H1 (cell line): ENCODE measurements at regions not wholly inside any gene's neighbourhood (a gene's known extent, or its start where the extent isn't known, plus 50 kb on each side); places are given as distances from the start of the nearest gene placed in this dataset.

Experiments used
- CTCF ChIA-PET: fragments of 300-600 bp; sonication (Branson Sonifier 250); formaldehyde crosslinking; loops from one replicate; lab custom pipeline; 2021; ENCODE audit not compliant: partially characterized antibody; lab: Charles Lee
- POLR2A ChIA-PET: fragments of 300-600 bp; sonication (Branson Sonifier 250); formaldehyde crosslinking; loops from one replicate; lab custom pipeline; 2021; ENCODE audit warnings: inconsistent platforms; ENCODE audit not compliant: partially characterized antibody; lab: Charles Lee
- DNase-seq, 2 experiments: peaks; one replicate each; pipeline versions ENCODE4 v3.0.0 to v3.0.0-alpha.2; 2010 to 2022; ENCODE audit warnings: low spot score in 2 of 2, low read depth in 1 of 2, mixed read lengths in 1 of 2
- FAIRE-seq: peaks from 2 replicates; lab custom pipeline; 2011; peaks lifted over from hg19 to GRCh38; lab: Jason Lieb, UNC
- H2AFZ ChIP-seq: 2 replicates; pipeline ENCODE4 v1.8.1; 2012; ENCODE audit warnings: low read length, inconsistent platforms
- H2AK5ac ChIP-seq: 2 replicates; pipeline ENCODE4 v1.6.1; 2013; ENCODE audit warnings: low read depth, low read length
- H2BK120ac ChIP-seq: replicated peaks from 2 replicates; pipeline ENCODE3; 2013; ENCODE audit warnings: low read depth, low read length, inconsistent platforms
- H2BK12ac ChIP-seq: 2 replicates; pipeline ENCODE4 v1.6.1; 2013; ENCODE audit warnings: low read depth, low read length
- H2BK15ac ChIP-seq: 2 replicates; pipeline ENCODE4 v1.6.1; 2013; ENCODE audit warnings: low read length
- H2BK20ac ChIP-seq: 2 replicates; pipeline ENCODE4 v1.6.1; 2013; ENCODE audit warnings: low read length
- H2BK5ac ChIP-seq: 2 replicates; pipeline ENCODE4 v1.6.1; 2013; ENCODE audit warnings: low read depth, low read length
- H3K14ac ChIP-seq: 2 replicates; pipeline ENCODE4 v1.6.1; 2013; ENCODE audit warnings: inconsistent platforms; ENCODE audit not compliant: insufficient read length
- H3K18ac ChIP-seq: 2 replicates; pipeline ENCODE4 v1.6.1; 2013; ENCODE audit warnings: low read length; ENCODE audit errors: extremely low read depth
- H3K23ac ChIP-seq: 2 replicates; pipeline ENCODE4 v1.6.1; 2013; ENCODE audit warnings: inconsistent platforms; ENCODE audit not compliant: insufficient read length
- H3K23me2 ChIP-seq: 2 replicates; pipeline ENCODE4 v1.6.1; 2013; ENCODE audit warnings: low read depth, low read length
- H3K27ac ChIP-seq: 2 replicates; pipeline ENCODE4 v1.6.1; 2011; ENCODE audit warnings: low read depth, low read length, inconsistent platforms
- H3K27me3 ChIP-seq, 4 experiments: replicated peaks in 1 of 4; 1 replicate in 1 of 4; 2 replicates in 3 of 4; pipeline versions ENCODE4 v1.6.1 to v1.8.1; 2011 to 2013; ENCODE audit warnings: low read length in 3 of 4, mild to moderate bottlenecking in 3 of 4, inconsistent platforms in 2 of 4, mixed read lengths in 2 of 4, moderate library complexity in 1 of 4; ENCODE audit not compliant: control insufficient read depth in 3 of 4, insufficient read depth in 3 of 4; ENCODE audit errors: extremely low read depth in 1 of 4
- H3K36me3 ChIP-seq, 4 experiments: 2 replicates each; pipeline versions ENCODE4 v1.6.1 to v1.8.1; 2011 to 2013; ENCODE audit warnings: mild to moderate bottlenecking in 4 of 4, low read length in 3 of 4, moderate library complexity in 2 of 4, control low read depth in 1 of 4, inconsistent platforms in 1 of 4; ENCODE audit not compliant: insufficient read depth in 4 of 4, control insufficient read depth in 2 of 4
- H3K4ac ChIP-seq: replicated peaks from 2 replicates; pipeline ENCODE3; 2013; ENCODE audit warnings: low read length, low read depth, mixed read lengths, inconsistent platforms; ENCODE audit not compliant: insufficient read length
- H3K4me1 ChIP-seq, 4 experiments: replicated peaks in 1 of 4; 1 replicate in 1 of 4; 2 replicates in 3 of 4; pipeline versions ENCODE4 v1.6.1 to v1.8.1; 2011 to 2013; ENCODE audit warnings: low read length in 3 of 4, inconsistent platforms in 2 of 4, mixed read lengths in 1 of 4; ENCODE audit not compliant: insufficient read depth in 4 of 4, control insufficient read depth in 3 of 4
- H3K4me2 ChIP-seq, 2 experiments: 2 replicates each; pipeline versions ENCODE4 v1.6.1 to v1.8.1; 2011 to 2013; ENCODE audit warnings: low read depth in 2 of 2, low read length in 2 of 2, control low read depth in 1 of 2, inconsistent platforms in 1 of 2, mild to moderate bottlenecking in 1 of 2; ENCODE audit not compliant: insufficient read depth in 1 of 2
- H3K4me3 ChIP-seq, 4 experiments: fragments of 200-600, 300-600 bp in 1 of 4; sonication (generic), shearing (Covaris generic), sonication (Bioruptor Twin) in 1 of 4; 2 replicates each; pipeline versions ENCODE4 v1.5.1 to v1.8.1; 2011 to 2016; ENCODE audit warnings: low read length in 4 of 4, low read depth in 3 of 4, control low read depth in 2 of 4, inconsistent platforms in 2 of 4, mild to moderate bottlenecking in 2 of 4, mixed read lengths in 1 of 4, moderate library complexity in 1 of 4; ENCODE audit not compliant: insufficient read depth in 2 of 4; ENCODE audit errors: extremely low read depth in 1 of 4
- H3K56ac ChIP-seq: replicated peaks from 2 replicates; pipeline ENCODE3; 2013; ENCODE audit warnings: low read depth, mild to moderate bottlenecking, mixed read lengths, low read length, inconsistent platforms; ENCODE audit not compliant: insufficient read length
- H3K79me1 ChIP-seq: 2 replicates; pipeline ENCODE4 v1.6.1; 2013; ENCODE audit warnings: low read depth, low read length, control low read depth
- H3K79me2 ChIP-seq, 2 experiments: 2 replicates each; pipeline versions ENCODE4 v1.6.1 to v1.8.1; 2012 to 2013; ENCODE audit warnings: low read length in 2 of 2, mild to moderate bottlenecking in 2 of 2, inconsistent platforms in 1 of 2; ENCODE audit not compliant: insufficient read depth in 2 of 2, control insufficient read depth in 1 of 2
- H3K9ac ChIP-seq, 4 experiments: replicated peaks in 1 of 4; 1 replicate in 1 of 4; 2 replicates in 3 of 4; pipeline versions ENCODE4 v1.6.1 to v1.8.1; 2011 to 2013; ENCODE audit warnings: low read depth in 3 of 4, low read length in 3 of 4, control low read depth in 2 of 4, mild to moderate bottlenecking in 2 of 4, moderate library complexity in 2 of 4, inconsistent platforms in 1 of 4; ENCODE audit errors: extremely low read depth in 1 of 4
- H3K9me3 ChIP-seq, 2 experiments: 2 replicates each; pipeline versions ENCODE4 v1.6.1 to v1.8.1; 2012 to 2013; ENCODE audit warnings: mild to moderate bottlenecking in 2 of 2, moderate library complexity in 2 of 2, control low read depth in 1 of 2, inconsistent platforms in 1 of 2, low read depth in 1 of 2, low read length in 1 of 2, mixed read lengths in 1 of 2; ENCODE audit not compliant: insufficient read depth in 2 of 2
- H4K20me1 ChIP-seq, 2 experiments: replicated peaks in 1 of 2; 2 replicates each; pipeline versions ENCODE3 to v1.8.1; 2011 to 2013; ENCODE audit warnings: inconsistent platforms in 2 of 2, low read length in 2 of 2, mild to moderate bottlenecking in 1 of 2; ENCODE audit not compliant: insufficient read depth in 2 of 2, control insufficient read depth in 1 of 2
- H4K5ac ChIP-seq: 2 replicates; pipeline ENCODE4 v1.6.1; 2013; ENCODE audit warnings: low read length, low read depth, mixed read lengths, inconsistent platforms; ENCODE audit not compliant: insufficient read length
- H4K8ac ChIP-seq: 2 replicates; pipeline ENCODE4 v1.8.0; 2013; ENCODE audit warnings: mild to moderate bottlenecking, moderate library complexity, low read length, inconsistent platforms; ENCODE audit not compliant: insufficient read depth; ENCODE audit errors: extremely low read depth
- H4K91ac ChIP-seq: replicated peaks from 2 replicates; pipeline ENCODE3; 2013; ENCODE audit warnings: low read length, mixed read lengths, inconsistent platforms; ENCODE audit not compliant: insufficient read length
- BACH1 ChIP-seq: IDR thresholded peaks from 2 replicates; pipeline ENCODE4 v1.6.1; 2012; ENCODE audit warnings: low read length, improper control_type of control experiment
- BRCA1 ChIP-seq: IDR thresholded peaks from 2 replicates; pipeline ENCODE4 v1.6.1; 2012; ENCODE audit warnings: low read depth, low read length, improper control_type of control experiment
- CHD1 ChIP-seq: IDR thresholded peaks from 2 replicates; pipeline ENCODE4 v1.6.1; 2012; ENCODE audit warnings: low read depth, low read length, improper control_type of control experiment
- GABPA ChIP-seq: IDR thresholded peaks from 2 replicates; pipeline ENCODE4 v1.6.1; 2011; ENCODE audit warnings: mild to moderate bottlenecking, low read length, moderate library complexity, borderline replicate concordance; ENCODE audit not compliant: insufficient read depth
- GTF2F1 ChIP-seq: IDR thresholded peaks from 2 replicates; pipeline ENCODE4 v1.6.1; 2012; ENCODE audit warnings: low read depth, low read length, improper control_type of control experiment, borderline replicate concordance
- HDAC6 ChIP-seq: IDR thresholded peaks from one replicate; pipeline ENCODE4 v1.7.1; 2012; ENCODE audit warnings: low read depth, mild to moderate bottlenecking, inconsistent platforms, low read length, moderate library complexity
- KDM4A ChIP-seq: IDR thresholded peaks from one replicate; pipeline ENCODE4 v1.7.1; 2012; ENCODE audit warnings: low read depth, mild to moderate bottlenecking, moderate library complexity, low read length, inconsistent platforms; ENCODE audit not compliant: severe bottlenecking
- MAFK ChIP-seq: IDR thresholded peaks from 2 replicates; pipeline ENCODE4 v1.6.1; 2012; ENCODE audit warnings: low read depth, mild to moderate bottlenecking, improper control_type of control experiment, low read length
- NANOG ChIP-seq: IDR thresholded peaks from 2 replicates; pipeline ENCODE4 v1.6.1; 2011; ENCODE audit warnings: low read length, low read depth, mild to moderate bottlenecking, inconsistent platforms; ENCODE audit not compliant: insufficient read depth, poor library complexity, severe bottlenecking
- SAP30 ChIP-seq: fragments of 300-600 bp; sonication (generic); IDR thresholded peaks from 2 replicates; pipeline ENCODE4 v1.7.1; 2012; ENCODE audit warnings: low read length, moderate library complexity, mild to moderate bottlenecking, inconsistent platforms; ENCODE audit not compliant: insufficient read depth, insufficient replicate concordance
- SP1 ChIP-seq: IDR thresholded peaks from 2 replicates; pipeline ENCODE4 v1.6.1; 2011; ENCODE audit warnings: low read depth, low read length
- WGBS, 2 experiments: shearing (Covaris generic) in 1 of 2; methylation state at CpG; one replicate each; pipeline versions ENCODE4 v1.1.6 to v1.1.7; 2013 to 2015; ENCODE audit warnings: low lambda C conversion rate in 2 of 2, mixed read lengths in 2 of 2, inconsistent platforms in 1 of 2, low coverage in 1 of 2, missing lambda C conversion rate in 1 of 2; ENCODE audit not compliant: insufficient replicate concordance in 2 of 2, insufficient coverage in 1 of 2, insufficient read length in 1 of 2; ENCODE audit errors: extremely low coverage in 1 of 2, missing lambda C conversion rate in 1 of 2; 5-methylcytosine and 5-hydroxymethylcytosine counted together

DNA sequence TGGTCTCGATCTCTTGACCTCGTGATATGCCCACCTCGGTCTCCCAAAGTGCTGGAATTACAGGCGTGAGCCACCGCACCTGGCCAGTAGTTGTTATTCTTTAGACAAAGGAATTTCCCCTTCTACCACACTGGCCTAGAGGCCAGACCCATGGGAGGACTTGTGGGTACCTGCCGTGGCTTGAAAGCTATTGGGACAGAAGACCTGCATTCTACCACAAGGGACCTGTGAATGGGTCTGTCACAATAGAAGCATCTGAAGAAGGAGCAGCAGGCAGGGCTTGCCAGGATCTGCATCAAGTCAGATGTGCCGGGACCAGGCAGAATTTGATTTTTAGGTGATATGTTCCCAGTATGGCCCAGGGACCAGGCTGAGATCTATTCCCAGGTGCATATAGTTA, 356.9 kb downstream of the FGFR2 start:
- no peak overlapping the region for H3K27ac ChIP-seq
- H3K4ac ChIP-seq: no peak overlapping the region
- no peak overlapping the region for H3K9ac ChIP-seq
- no peak overlapping the region for H3K56ac ChIP-seq
- no peak overlapping the region for H4K91ac ChIP-seq
- no peaks in the 10 kb centered on the region for H3K27me3 ChIP-seq
- H2AFZ ChIP-seq: no peak overlapping the region
- no peaks in the 10 kb centered on the region for H3K79me2 ChIP-seq
- no peak overlapping the region for H3K4me2 ChIP-seq
- no peak overlapping the region for H2BK12ac ChIP-seq
- H2BK5ac ChIP-seq: no peak overlapping the region
- no peaks in the 10 kb centered on the region for H4K20me1 ChIP-seq
- no peak overlapping the region for H2BK120ac ChIP-seq
- no peak overlapping the region for H2BK20ac ChIP-seq
- no peaks in the 10 kb centered on the region for H3K4me1 ChIP-seq
- no peak overlapping the region for H3K4me3 ChIP-seq
- no peaks in the 10 kb centered on the region for H3K79me1 ChIP-seq
- ChIA-PET POLR2A (interaction anchor here (0.6 kb wide), 2 partner anchors 163 to 444 kb away, joined by 3 read pairs; no protein-coding TSS in a partner anchor), CTCF (interaction anchor here (0.6 to 1.4 kb wide), 4 partner anchors 16 to 407 kb away, joined by 3 to 5 read pairs (median 4); no protein-coding TSS in a partner anchor)
- H3K9me3 ChIP-seq: peaks cover 5 to 7% of the 10 kb centered on the region in 2 experiments; a peak in 3 of 4 replicates
- H2BK15ac ChIP-seq: no peak overlapping the region
- 94% methylated on average over 7 of the region's 7 CpGs; no CpG with 5 or more reads in 1 of the 2 experiments for WGBS, 2 experiments
- no peak overlapping the region for H2AK5ac ChIP-seq
- H3K14ac ChIP-seq: no peak overlapping the region
- H3K36me3 ChIP-seq: no peaks in the 10 kb centered on the region
- no peak overlapping the region for H3K23ac ChIP-seq
- no peak for DNase-seq
- H4K8ac ChIP-seq: no peak overlapping the region
- no peak overlapping the region for H4K5ac ChIP-seq
- FAIRE-seq: no peak
- H3K18ac ChIP-seq: no peak overlapping the region
- H3K23me2 ChIP-seq: no peaks in the 10 kb centered on the region
- TF ChIP-seq HDAC6: no peak
- TF ChIP-seq NANOG: no peak
- no peak for TF ChIP-seq SAP30
- TF ChIP-seq CHD1: no peak
- TF ChIP-seq BACH1: no peak
- TF ChIP-seq BRCA1: no peak
- no peak for TF ChIP-seq MAFK
- TF ChIP-seq SP1: no peak
- no peak for TF ChIP-seq GABPA
- no peak for TF ChIP-seq KDM4A
- TF ChIP-seq GTF2F1: no peak
